Epithelial cell of proximal tubule (primary cell): ENCODE measurements at regions not wholly inside any gene's neighbourhood (a gene's known extent, or its start where the extent isn't known, plus 50 kb on each side); places are given as distances from the start of the nearest gene placed in this dataset.

Source experiments
- DNase-seq: peaks from one replicate; pipeline ENCODE4 v3.0.0-alpha.2; 2011; ENCODE audit warnings: low read depth
- H3K4me3 ChIP-seq: 2 replicates; pipeline ENCODE4 v1.5.1; 2011; ENCODE audit warnings: low read depth, mild to moderate bottlenecking, low read length
- TF ChIP-seq, protein P1 (sequence below): conservative IDR thresholded peaks from 2 replicates; pipeline ENCODE4 v1.5.1; 2012; ENCODE audit warnings: low read depth, mild to moderate bottlenecking, low read length

DNA sequence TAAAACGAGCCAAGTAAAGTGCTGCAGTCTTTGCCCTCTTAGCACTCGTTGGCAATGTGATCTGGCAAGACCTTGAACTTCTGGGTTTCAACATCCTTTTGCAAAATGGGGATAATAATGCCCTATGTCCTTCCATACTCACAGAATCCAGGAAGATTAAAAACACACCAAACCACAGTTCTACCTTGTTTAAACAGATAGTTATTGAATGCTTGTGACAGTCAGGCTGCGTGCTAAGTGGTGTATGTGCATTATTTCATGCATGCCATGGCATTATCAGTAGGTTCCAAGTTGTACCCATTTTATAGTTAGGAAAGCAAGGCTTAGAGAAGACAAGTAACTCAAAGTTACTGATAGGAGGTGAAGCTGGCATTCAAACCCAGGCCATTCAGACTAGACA is 308.6 kb upstream of the PROX1 start:
- TF ChIP-seq, protein P1, sequence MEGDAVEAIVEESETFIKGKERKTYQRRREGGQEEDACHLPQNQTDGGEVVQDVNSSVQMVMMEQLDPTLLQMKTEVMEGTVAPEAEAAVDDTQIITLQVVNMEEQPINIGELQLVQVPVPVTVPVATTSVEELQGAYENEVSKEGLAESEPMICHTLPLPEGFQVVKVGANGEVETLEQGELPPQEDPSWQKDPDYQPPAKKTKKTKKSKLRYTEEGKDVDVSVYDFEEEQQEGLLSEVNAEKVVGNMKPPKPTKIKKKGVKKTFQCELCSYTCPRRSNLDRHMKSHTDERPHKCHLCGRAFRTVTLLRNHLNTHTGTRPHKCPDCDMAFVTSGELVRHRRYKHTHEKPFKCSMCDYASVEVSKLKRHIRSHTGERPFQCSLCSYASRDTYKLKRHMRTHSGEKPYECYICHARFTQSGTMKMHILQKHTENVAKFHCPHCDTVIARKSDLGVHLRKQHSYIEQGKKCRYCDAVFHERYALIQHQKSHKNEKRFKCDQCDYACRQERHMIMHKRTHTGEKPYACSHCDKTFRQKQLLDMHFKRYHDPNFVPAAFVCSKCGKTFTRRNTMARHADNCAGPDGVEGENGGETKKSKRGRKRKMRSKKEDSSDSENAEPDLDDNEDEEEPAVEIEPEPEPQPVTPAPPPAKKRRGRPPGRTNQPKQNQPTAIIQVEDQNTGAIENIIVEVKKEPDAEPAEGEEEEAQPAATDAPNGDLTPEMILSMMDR = no peak
- DNase-seq = no peak
- H3K4me3 ChIP-seq = no peak overlapping the region

DNA sequence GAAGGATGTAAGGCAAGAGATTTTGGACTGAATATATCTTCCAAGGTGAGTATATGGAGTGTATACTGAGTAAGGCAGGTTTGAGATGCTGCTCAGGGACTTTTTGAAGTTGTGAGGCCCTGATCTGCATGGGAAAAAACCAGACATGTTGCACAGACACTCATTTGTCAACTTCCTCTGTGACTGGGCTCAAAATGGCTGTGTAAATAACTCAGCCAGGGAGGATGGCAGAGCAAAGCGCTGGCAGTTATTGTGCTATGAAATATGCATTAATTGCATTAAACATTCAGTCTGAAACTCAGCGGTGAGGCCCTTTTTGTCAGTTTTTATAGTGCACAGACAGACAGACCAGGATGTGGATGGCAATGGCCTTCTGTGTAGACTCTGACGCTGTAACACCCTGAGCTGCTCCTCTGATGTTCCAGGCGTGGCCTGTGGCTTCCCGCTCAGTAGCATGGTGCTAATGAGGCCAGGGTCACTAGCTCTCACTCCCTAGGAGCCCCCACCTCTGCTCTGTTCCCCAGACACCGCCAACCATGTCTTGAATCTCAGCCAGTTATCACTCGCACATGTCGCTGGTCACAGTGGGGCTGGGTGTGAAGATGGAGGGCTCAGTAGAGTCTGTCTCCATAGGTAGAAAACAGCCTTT is 307.0 kb upstream of the PROX1 start:
- H3K4me3 ChIP-seq = no peak overlapping the region
- no peak for DNase-seq
- TF ChIP-seq, protein P1 = no peak

DNA sequence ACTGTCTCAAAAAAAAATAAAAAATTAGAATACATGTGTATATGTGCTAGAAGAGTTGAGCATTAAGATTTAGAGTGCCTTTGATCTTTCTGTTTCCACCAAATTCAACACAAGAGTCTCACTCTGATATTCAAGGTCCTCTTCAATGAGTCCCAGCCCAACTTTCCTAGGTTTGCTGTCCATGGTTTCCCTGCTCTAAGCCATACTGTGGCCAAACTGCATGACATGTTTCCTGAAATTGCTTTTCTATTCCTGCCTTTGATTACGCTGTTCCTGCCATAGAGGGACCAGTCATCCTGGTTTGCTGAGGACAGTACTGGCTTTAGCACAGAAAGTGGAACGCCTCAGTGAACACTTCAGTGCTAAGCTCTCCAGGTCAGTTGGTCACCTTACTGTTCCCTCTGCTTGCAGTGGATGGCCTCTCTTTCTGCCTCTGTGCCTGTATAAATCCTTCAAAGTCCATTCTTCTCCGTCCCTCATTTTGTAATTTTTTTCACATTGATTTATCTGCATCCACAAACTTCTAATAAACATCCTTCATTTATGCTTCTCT is 305.9 kb upstream of the PROX1 start:
- no peak overlapping the region for H3K4me3 ChIP-seq
- TF ChIP-seq, protein P1 = no peak
- no peak for DNase-seq

DNA sequence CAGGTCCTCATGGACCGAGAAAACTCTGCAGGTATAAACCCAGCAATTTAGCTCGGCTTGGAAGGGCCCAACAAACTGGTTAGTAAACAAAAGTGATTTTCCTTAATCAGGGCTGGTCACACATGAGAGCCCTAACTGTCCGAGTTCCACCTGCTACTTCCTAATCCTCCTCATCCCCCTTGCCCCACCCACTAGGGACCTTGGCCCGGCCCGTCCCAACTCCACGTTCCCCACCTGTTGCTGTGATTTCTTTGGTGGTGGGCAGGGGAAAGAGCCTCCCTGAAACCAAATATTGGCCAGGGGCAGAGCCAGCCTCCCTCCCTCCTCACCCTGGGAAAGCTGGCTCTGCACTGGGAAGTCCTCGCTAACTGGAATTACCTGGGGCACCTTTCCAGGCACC is 304.2 kb upstream of the PROX1 start:
- no peak overlapping the region for H3K4me3 ChIP-seq
- TF ChIP-seq, protein P1 = no peak

DNA sequence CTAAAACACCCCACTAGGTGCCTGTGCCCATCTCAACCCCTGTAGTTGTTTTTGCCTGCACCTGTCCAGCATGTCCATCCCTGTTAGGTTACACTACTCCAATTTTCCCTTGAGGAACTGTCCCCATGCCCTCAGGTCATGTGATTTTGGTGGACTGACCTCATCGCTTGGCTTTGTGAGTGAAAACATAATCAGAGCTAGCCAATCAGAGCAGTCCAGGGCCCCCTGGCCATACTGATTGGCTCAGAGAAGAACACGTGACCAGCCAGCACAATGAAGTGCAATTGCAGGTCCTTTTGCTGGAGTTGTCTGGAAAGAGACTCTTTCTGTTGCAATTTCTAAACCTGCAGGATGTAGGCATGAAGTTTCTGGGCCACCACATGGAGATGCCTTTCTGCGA is 303.3 kb upstream of the PROX1 start:
- no peak for DNase-seq

More for the DNA sequence above, 304.2 kb upstream of the PROX1 start:
- no peak for DNase-seq

DNA sequence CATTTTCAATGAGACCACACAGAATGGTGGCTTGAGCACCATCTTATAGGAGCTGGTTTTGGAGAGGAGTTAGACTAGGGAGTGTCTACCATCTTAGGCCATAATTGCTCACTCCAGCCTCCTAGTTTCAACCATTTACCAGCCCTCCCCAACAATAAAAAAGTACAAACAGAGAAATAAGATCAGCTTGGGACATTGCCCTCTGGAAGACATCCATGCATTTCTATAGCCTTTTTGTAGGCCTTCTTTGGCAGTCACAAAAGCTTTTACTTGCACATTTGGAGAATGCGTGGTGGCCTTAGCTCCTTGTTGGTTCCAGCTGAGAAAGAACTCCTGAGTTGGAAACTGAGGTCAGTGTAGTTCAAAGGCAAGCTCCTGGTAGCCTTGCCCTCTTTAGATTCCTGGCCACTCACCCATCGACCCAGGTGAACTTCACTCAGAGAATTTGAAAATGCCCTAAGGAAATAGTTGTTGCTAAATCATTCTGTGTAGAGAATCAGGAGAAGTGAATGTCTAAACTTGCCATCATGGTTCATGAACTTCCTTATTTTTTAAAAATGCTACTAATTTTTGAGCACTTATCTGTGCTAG is 301.7 kb upstream of the PROX1 start:
- TF ChIP-seq, protein P1 = no peak
- DNase-seq = no peak
- no peak overlapping the region for H3K4me3 ChIP-seq

More for the DNA sequence above, 303.3 kb upstream of the PROX1 start:
- no peak overlapping the region for H3K4me3 ChIP-seq
- TF ChIP-seq, protein P1 = no peak
